Bronchial epithelial cell (primary cell): ENCODE measurements at regions not wholly inside any gene's neighbourhood (a gene's known extent, or its start where the extent isn't known, plus 50 kb on each side); places are given as distances from the start of the nearest gene placed in this dataset.
A peak's percentile ranks its signal among the peaks of the same experiment; 100 is the strongest.

Experiments
- DNase-seq: peaks from one replicate; pipeline ENCODE4 v3.0.0-alpha.2; 2010; ENCODE audit warnings: low read depth
- FAIRE-seq: peaks from 2 replicates; lab custom pipeline; 2011; peaks lifted over from hg19 to GRCh38; lab: Jason Lieb, UNC
- H3K27me3 ChIP-seq: 2 replicates; pipeline ENCODE4 v1.5.1; 2011; ENCODE audit warnings: low read length; ENCODE audit not compliant: control insufficient read depth, insufficient read depth
- H3K36me3 ChIP-seq: 2 replicates; pipeline ENCODE4 v1.5.1; 2011; ENCODE audit warnings: low read length; ENCODE audit not compliant: control insufficient read depth, insufficient read depth
- H3K4me3 ChIP-seq: 2 replicates; pipeline ENCODE4 v1.5.1; 2011; ENCODE audit warnings: mild to moderate bottlenecking, low read depth, low read length, control low read depth
- CTCF ChIP-seq: IDR thresholded peaks from 2 replicates; pipeline ENCODE4 v1.5.1; 2011; ENCODE audit warnings: mild to moderate bottlenecking, moderate library complexity, low read length, control low read depth, inconsistent platforms; ENCODE audit not compliant: insufficient read depth, severe bottlenecking

- DNase-seq (no peak), FAIRE-seq (no peak)
- no peak for TF ChIP-seq CTCF
- Histone ChIP-seq H3K36me3 (no peaks in the 10 kb centered on the region), H3K4me3 (no peak overlapping the region), H3K27me3 (no peaks in the 10 kb centered on the region)
These were observed 245.3 kb upstream of the ID2 start for GRCh38 chr2:8436585-8436984.

GRCh38 chr2:8437228-8437948 lies 244.5 kb upstream of the ID2 start:
- TF ChIP-seq CTCF: no peak
- no peak for FAIRE-seq
- DNase-seq: peak; percentile 10
- no peaks in the 10 kb centered on the region for H3K27me3 ChIP-seq
- H3K4me3 ChIP-seq: no peak overlapping the region
- no peaks in the 10 kb centered on the region for H3K36me3 ChIP-seq

- FAIRE-seq: no peak
- DNase-seq: no peak
- no peak for TF ChIP-seq CTCF
- Histone ChIP-seq H3K27me3 (no peaks in the 10 kb centered on the region), H3K36me3 (no peaks in the 10 kb centered on the region), H3K4me3 (no peak overlapping the region)
These were observed 243.9 kb upstream of the ID2 start for GRCh38 chr2:8437949-8438400.

GRCh38 chr2:8438476-8438875 lies 243.4 kb upstream of the ID2 start:
- TF ChIP-seq CTCF: no peak
- no peak for FAIRE-seq
- H3K36me3 ChIP-seq: no peaks in the 10 kb centered on the region
- no peak for DNase-seq
- H3K4me3 ChIP-seq: no peak overlapping the region
- no peaks in the 10 kb centered on the region for H3K27me3 ChIP-seq

- TF ChIP-seq CTCF: no peak
- FAIRE-seq: no peak
- H3K4me3 ChIP-seq: no peak overlapping the region
- H3K27me3 ChIP-seq: no peaks in the 10 kb centered on the region
- no peak for DNase-seq
- no peaks in the 10 kb centered on the region for H3K36me3 ChIP-seq
These were observed 242.9 kb upstream of the ID2 start for GRCh38 chr2:8438996-8439395.
